HS-5 (cell line): ENCODE measurements at regions not wholly inside any gene's neighbourhood (a gene's known extent, or its start where the extent isn't known, plus 50 kb on each side); places are given as distances from the start of the nearest gene placed in this dataset.

Experiments
- DNase-seq: peaks from one replicate; pipeline ENCODE4 v3.0.0-alpha.2; 2012; ENCODE audit warnings: low read depth

- no peak for DNase-seq
These were observed 275.1 kb downstream of the BRINP1 start for GRCh38 chr9:119094086-119094485.

- DNase-seq: no peak
These were observed 274.2 kb downstream of the BRINP1 start for GRCh38 chr9:119095072-119095471.

GRCh38 chr9:119101048-119101447 lies 268.2 kb downstream of the BRINP1 start:
- no peak for DNase-seq

- DNase-seq: no peak
These were observed 254.6 kb downstream of the BRINP1 start for GRCh38 chr9:119114681-119115080.
